AG20443 (cell line): ENCODE measurements at regions not wholly inside any gene's neighbourhood (a gene's known extent, or its start where the extent isn't known, plus 50 kb on each side); places are given as distances from the start of the nearest gene placed in this dataset.
"Not testable (repeated sequence)": the region's sequence is repeated elsewhere in the genome, so short reads cannot be mapped to it uniquely, and the experiment has no call there.

Source experiments
- DNase-seq: peaks from one replicate; pipeline ENCODE4 v3.0.0; 2012; ENCODE audit warnings: low spot score, mixed read lengths

DNA sequence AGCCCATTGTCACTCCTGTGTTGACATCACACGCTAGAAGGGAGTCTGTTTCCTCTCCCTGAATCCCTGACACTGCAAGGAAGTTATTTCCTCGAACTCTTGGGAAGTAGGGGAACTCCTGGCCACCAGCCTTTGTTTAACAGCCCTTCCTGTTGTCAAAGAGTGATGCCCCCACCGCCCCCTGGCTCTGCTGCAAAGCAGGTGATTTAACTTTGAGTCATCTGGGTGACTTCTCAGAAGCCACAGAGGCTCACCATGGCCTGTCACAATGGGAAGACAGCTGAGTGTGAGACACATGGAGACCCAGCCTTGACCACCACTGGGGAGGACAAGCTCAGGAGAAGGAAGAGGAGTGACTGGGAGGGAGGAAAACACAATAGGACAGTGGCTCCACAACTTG is 182.8 kb downstream of the PSMG1 start:
- DNase-seq = no peak

DNA sequence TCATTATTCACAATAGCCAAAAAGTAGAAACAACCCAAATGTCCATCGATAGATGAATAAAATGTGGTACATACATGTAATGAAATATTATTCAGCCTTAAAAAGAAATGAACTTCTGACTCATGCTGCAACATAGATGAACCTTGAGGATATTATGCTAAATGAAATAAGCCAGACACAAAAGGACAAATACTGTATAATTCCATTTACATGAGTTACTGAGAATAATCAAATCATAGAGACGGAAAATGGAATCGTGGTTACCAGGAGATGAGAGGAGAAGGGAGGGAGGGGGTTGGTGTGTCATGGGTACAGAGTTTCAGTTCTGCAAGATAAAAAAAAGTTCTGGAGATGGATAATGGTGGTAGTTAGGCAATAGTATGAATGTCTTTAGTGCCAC is 184.1 kb downstream of the PSMG1 start:
- no peak for DNase-seq

- not testable (repeated sequence) for DNase-seq
Measured at GRCh38 chr21:38998281-38998680, 185.0 kb downstream of the PSMG1 start.

DNA sequence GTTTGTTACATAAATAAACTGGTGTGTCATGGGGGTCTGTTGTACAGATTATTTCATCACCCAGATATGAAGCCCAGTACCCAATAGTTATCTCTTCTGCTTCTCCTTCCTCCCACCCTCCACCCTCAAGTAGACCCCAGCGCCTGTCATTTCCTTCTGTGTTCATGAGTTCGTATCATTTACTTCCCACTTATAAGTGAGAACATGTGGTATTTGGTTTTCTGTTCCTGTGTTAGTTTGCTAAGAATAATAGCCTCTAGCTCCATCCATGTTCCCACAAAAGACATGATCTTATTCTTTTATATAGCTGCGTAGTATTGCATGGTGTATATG is 185.4 kb downstream of the PSMG1 start:
- DNase-seq = not testable (repeated sequence)

- DNase-seq = no peak
Measured at GRCh38 chr21:38997051-38997842, 186.0 kb downstream of the PSMG1 start.

DNA sequence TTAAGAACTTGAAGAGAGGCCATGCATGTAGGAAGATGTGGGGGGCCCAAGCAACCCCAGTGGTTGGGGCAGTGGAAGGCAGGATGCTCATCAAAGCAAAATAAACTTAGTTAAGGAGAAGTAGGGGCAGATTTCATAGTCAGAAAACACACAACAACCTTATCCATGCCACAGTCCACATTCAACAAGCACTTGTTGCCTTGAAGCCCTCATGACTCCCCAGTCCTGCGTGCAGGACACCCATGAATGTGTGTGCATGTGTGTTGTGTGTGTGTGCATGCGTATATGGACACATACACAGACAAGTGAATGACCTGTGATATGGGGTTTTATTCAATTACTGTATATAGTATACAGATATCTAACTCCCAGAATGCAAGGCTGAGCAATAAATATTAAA is 186.9 kb downstream of the PSMG1 start:
- no peak for DNase-seq

DNA sequence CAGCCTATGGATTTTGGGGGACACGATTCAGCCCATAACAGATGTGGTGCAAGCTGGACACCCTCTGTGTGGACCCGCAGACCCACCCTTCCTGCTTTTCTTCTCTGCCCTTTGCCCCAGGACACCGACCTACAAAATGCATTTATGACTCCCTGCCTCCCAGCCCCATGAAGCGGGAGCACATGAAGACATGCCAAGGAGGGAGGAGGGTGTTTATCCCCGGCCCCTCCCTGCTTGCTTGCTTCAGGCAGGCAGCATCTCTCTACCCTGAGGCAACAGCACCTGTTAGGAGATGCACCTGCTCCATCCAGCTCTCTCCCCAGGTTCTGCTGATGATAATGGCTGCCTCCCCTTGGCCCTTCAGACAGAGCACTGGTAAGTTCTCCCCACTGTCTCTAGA is 187.5 kb downstream of the PSMG1 start:
- no peak for DNase-seq

GRCh38 chr21:38995071-38995669 is 188.1 kb downstream of the PSMG1 start:
- no peak for DNase-seq

DNA sequence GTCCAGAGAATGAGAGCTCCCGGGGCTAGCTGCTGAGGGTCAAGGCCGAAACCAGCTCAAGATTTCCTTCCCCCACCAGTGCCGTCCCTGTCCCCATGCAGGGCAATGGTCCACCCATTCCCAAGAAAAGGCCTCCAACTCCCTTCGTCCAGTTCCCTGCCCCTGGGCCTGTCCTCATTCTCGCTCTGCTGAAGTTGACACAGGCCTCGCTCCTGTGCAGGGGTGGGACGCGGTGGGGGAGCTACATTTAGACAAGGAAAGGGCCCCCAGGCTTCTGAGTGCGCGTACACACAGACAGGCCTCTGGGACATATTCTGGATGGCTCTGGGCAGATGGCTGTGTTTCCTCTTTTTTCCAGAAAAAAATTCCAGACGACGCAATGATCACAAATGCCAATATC is 188.3 kb downstream of the ETS2 start:
- no peak for DNase-seq

DNA sequence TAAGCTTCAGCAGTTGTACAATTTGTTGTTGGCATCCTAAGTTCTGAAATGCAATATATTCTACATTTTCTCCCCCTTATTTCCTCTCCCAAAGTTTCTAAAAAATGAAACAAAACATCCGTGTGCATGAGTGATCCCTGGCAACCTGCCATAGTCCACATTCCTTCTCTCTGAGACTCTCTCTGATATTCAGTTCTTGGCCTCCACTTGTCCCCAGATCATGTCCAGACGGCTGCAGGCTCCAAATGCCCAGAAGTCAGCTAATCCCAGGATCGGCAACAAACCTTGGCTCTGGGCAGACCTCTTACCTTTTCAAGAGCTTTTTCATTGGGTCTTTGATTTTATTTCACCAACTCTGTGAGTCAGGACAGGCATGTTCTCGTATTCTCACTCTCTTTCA is 187.8 kb downstream of the ETS2 start:
- DNase-seq = peak; percentile 87

GRCh38 chr21:38992737-38993136 is 187.0 kb downstream of the ETS2 start:
- DNase-seq = no peak

DNA sequence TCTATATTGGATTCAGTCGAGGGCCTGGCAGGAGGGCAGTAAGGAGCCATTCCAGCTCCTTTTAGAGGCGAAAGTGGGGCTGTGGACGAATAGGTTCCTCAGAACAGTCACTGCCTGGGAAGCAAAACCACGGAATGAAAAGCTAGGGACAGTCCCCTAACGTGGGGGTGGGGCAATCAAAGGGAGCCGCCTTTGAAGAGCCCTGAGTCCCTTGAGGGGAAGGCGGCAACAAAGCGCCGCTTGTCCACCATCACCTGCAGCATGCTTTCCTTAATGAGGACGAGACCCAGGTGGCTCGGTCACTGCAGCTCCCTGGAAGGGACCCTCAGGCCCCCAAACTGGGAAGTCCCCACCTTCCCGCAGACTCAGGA is 184.7 kb downstream of the ETS2 start:
- no peak for DNase-seq

- DNase-seq = peak; percentile 60
Measured at GRCh38 chr21:38989745-38990423, 184.2 kb downstream of the ETS2 start.

GRCh38 chr21:38989379-38989744 is 183.6 kb downstream of the ETS2 start:
- no peak for DNase-seq

DNA sequence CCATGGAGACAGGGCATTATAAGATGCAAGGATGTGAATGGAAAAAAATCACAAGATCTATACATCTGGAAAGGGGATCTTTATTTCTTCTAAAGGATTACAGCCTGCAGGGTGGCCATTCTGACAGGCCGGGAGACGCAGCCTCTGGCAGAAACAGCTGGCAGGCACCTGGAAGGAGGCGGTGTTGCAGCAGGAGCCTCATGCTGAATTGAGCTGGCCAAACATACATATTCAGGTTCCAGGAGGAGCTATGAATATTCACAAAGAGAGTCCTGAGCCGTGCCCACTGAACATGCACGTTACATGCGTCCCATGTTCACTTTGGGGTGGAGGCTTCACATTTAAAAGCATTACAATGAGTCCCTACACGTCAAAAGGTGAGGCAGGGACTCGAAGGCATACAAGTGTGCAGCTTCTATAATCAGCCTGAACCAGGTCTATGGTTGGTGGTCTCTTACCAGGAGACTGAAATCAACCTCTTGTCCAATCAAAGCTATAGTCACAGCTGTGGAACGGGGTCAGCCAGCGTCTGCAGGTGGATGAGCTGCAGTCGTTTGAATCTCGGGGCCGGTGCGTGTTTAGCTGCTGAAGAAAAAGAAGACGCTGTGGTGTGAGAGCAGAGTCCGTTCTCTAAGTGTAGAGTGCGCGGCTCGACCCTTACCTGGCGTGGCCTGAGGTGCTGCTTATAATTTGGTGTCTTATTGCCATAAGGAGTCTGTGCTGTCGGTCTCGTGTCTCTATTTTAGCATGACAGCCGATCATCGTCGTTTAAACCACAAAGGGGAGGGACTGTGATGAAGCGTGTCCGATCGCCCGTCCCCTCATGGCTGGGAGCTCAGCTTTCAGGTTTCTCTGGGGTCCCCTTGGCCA is 183.0 kb downstream of the ETS2 start:
- DNase-seq = no peak

DNA sequence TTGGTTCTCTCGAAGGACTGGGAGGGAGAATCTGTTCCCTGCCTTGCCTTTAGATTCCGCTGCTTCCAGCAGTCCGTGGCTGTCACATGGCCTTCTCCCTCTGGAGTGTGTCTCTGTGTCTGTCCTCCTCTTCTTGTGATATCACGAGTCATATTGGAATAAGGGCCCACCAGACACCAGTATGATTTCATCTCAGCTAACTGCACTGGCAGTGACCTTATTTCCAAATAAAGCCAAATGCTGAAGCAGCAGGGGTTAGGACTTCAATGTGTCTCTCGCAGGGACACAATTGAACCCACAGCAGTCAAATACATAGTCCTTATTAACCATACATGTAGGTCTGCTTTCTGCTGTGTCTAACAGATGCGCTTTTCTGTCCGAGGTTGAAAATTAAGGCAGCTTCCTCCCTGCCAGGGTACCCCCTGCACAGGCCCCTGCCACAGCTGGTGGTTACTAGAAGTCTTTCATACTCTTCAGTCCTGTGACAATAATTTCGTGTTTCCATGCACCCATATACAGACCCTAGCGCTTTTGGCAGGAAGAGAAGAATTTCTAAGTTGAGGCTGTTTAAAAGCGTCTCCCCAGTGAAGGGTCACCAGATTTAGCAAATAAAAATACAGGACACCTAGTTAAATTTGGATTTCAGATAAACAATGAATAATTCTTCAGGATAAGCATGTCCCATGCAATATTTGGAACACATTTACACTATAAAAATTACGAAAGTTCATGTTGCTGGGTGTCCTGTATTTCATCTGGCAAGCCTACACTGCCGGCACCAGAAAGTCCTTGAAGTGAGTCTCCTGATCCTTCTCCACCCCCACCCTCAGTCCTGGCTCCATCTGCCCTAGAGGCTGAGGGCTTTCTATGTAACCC is 182.1 kb downstream of the ETS2 start:
- no peak for DNase-seq

GRCh38 chr21:38986806-38987632 is 181.3 kb downstream of the ETS2 start:
- no peak for DNase-seq

GRCh38 chr21:38986406-38986805 is 180.7 kb downstream of the ETS2 start:
- DNase-seq = no peak

GRCh38 chr21:38985568-38986378 is 180.0 kb downstream of the ETS2 start:
- peak; percentile 94 for DNase-seq
